GM12891 (cell line): ENCODE measurements at regions not wholly inside any gene's neighbourhood (a gene's known extent, or its start where the extent isn't known, plus 50 kb on each side); places are given as distances from the start of the nearest gene placed in this dataset.

Source experiments
- PAX5 ChIP-seq: IDR thresholded peaks from 2 replicates; pipeline ENCODE4 v1.6.1; 2011; ENCODE audit warnings: low read length, moderate library complexity, mild to moderate bottlenecking; ENCODE audit not compliant: insufficient read depth, severe bottlenecking
- POLR2A ChIP-seq: IDR thresholded peaks from 2 replicates; pipeline ENCODE4 v1.6.1; 2011; ENCODE audit warnings: low read depth, low read length, control low read depth
- POLR2AphosphoS5 ChIP-seq: IDR thresholded peaks from 2 replicates; pipeline ENCODE4 v1.6.1; 2011; ENCODE audit warnings: low read depth, low read length, control low read depth
- POU2F2 ChIP-seq: IDR thresholded peaks from 2 replicates; pipeline ENCODE4 v1.6.1; 2011; ENCODE audit warnings: low read depth, mild to moderate bottlenecking, control low read depth, low read length, moderate library complexity
- TAF1 ChIP-seq: IDR thresholded peaks from 2 replicates; pipeline ENCODE4 v1.6.1; 2011; ENCODE audit warnings: low read depth, low read length, control low read depth

DNA sequence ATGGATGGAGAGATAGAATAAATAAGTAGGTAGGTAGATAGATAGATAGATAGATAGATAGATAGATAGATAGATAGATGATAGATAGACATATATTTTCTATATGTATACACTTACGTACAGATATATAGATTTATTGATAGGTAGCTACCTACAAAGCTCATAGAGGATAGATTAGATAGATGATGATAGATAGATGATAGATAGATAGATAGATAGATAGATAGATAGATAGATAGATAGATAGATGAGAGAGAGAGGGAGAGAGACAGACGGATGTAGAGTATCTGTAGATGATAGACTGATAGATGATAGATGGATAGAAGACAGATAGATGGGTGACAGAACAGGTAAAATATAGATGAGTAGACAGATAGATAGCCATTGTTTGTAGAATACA, 191.3 kb upstream of the PFKP start:
- no peak for TF ChIP-seq POLR2A
- no peak for TF ChIP-seq POLR2AphosphoS5
- TF ChIP-seq TAF1: no peak
- TF ChIP-seq PAX5: no peak
- TF ChIP-seq POU2F2: no peak
